ENCODE measurements at regions not wholly inside any gene's neighbourhood (a gene's known extent, or its start where the extent isn't known, plus 50 kb on each side); places are given as distances from the start of the nearest gene placed in this dataset.

DNA sequence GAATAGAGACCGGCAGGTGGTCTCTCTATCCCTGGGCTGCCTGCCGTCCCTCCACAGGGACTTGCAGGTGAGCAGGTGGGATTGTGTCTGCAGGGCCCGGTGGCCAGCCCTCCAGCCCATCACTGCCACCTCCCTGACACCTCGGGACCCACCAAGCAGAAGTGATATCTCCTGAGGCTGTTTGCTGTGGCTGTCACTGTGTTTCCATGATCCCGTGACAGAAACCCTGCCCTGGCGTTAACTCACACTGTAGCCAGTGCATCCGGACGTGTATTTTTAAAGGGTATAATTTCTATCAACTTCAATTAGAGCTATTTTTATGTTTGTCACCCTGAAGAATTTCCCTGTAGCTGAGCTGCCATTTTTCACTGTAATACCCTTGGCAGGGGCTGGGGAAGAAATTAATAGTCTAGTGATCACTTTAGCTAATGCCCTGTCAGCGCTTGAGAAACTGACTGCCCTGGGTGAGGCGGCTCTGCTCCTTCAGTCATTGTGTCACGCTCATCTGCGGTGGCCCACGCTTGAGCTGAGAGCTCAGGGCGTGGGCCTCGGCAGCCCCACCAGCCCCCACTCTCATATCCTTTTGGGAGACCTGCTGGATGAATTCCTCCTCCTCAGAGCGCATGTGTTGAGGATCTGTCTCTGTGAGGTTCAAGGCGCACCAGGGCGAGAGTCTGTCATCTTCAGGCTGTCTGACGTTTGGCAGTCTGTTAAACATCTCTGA is 229.9 kb upstream of the CIBAR2 start:
- TF ChIP-seq SMC3 (conservative IDR thresholded peaks at IDR 0.05; ENCODE audit: poor library complexity), result no peak
- no peak for TF ChIP-seq TAF1 (IDR thresholded peaks at IDR 0.05; ENCODE audit: low read depth)
- no peak for TF ChIP-seq RAD21 (conservative IDR thresholded peaks at IDR 0.05)
